RWPE2 (cell line): ENCODE measurements at regions not wholly inside any gene's neighbourhood (a gene's known extent, or its start where the extent isn't known, plus 50 kb on each side); places are given as distances from the start of the nearest gene placed in this dataset.

ENCODE experiments used
- ATAC-seq: fragments of 200-7000 bp; cut with Tn5 transposase; 3 replicates; pipeline ENCODE4 v1.9.1; 2021; ENCODE audit warnings: low read depth
- DNase-seq: peaks from one replicate; pipeline ENCODE4 v3.0.0-alpha.2; 2020; ENCODE audit warnings: low spot score
- H3K27ac ChIP-seq: fragments of 450-650 bp; 2 replicates; pipeline ENCODE4 v1.5.1; 2017; ENCODE audit warnings: mild to moderate bottlenecking; ENCODE audit not compliant: poor library complexity, severe bottlenecking
- H3K27me3 ChIP-seq: fragments of 250-450 bp; sonication (Bioruptor Pico); 2 replicates; pipeline ENCODE4 v1.5.1; 2021; ENCODE audit warnings: mild to moderate bottlenecking, moderate library complexity; ENCODE audit not compliant: insufficient read depth, poor library complexity, severe bottlenecking
- H3K36me3 ChIP-seq: fragments of 250-450 bp; sonication (Bioruptor Pico); 2 replicates; pipeline ENCODE4 v1.5.1; 2020; ENCODE audit warnings: low read depth, mild to moderate bottlenecking, moderate library complexity
- H3K4me1 ChIP-seq: fragments of 250-450 bp; sonication (Bioruptor Pico); 2 replicates; pipeline ENCODE4 v1.5.1; 2021; ENCODE audit warnings: mild to moderate bottlenecking, moderate library complexity; ENCODE audit not compliant: insufficient read depth, poor library complexity, severe bottlenecking
- H3K4me3 ChIP-seq: fragments of 250-450 bp; sonication (Bioruptor Pico); 2 replicates; pipeline ENCODE4 v1.5.1; 2021; ENCODE audit warnings: mild to moderate bottlenecking, moderate library complexity; ENCODE audit not compliant: severe bottlenecking
- H3K9me3 ChIP-seq: fragments of 250-450 bp; sonication (Bioruptor Pico); 2 replicates; pipeline ENCODE4 v1.5.1; 2021; ENCODE audit warnings: mild to moderate bottlenecking, moderate library complexity; ENCODE audit not compliant: severe bottlenecking
- TF ChIP-seq, protein P1 (sequence below): fragments of 450-650 bp; IDR thresholded peaks from one replicate; pipeline ENCODE4 v1.5.1; 2017; ENCODE audit warnings: mild to moderate bottlenecking, moderate library complexity; ENCODE audit not compliant: poor library complexity, severe bottlenecking

DNA sequence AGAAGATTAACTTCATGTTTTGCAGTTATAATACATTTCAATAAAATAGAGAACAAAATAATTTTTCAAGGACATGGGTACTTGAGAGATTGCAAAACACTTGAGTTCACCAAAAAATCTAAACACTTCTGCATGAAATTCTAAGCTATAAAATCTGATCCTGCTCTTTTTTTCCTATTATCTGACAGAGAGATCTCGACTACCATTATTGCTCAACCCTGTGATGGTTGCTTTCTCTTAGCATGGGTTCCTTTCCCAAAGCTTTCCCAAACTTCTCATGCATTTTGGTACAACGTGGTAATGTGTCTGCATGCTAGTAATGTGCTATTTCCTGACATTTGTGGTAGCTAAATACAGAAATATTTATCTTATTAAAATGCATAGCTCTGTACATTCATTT, 1243.1 kb upstream of the ADGRB3 start:
- Histone ChIP-seq H3K4me3 (no peak overlapping the region), H3K27me3 (no peaks in the 10 kb centered on the region), H3K4me1 (no peaks in the 10 kb centered on the region), H3K9me3 (no peaks in the 10 kb centered on the region), H3K36me3 (no peaks in the 10 kb centered on the region), H3K27ac (no peak overlapping the region)
- DNase-seq (no peak), ATAC-seq (no peak)
- TF ChIP-seq, protein P1, sequence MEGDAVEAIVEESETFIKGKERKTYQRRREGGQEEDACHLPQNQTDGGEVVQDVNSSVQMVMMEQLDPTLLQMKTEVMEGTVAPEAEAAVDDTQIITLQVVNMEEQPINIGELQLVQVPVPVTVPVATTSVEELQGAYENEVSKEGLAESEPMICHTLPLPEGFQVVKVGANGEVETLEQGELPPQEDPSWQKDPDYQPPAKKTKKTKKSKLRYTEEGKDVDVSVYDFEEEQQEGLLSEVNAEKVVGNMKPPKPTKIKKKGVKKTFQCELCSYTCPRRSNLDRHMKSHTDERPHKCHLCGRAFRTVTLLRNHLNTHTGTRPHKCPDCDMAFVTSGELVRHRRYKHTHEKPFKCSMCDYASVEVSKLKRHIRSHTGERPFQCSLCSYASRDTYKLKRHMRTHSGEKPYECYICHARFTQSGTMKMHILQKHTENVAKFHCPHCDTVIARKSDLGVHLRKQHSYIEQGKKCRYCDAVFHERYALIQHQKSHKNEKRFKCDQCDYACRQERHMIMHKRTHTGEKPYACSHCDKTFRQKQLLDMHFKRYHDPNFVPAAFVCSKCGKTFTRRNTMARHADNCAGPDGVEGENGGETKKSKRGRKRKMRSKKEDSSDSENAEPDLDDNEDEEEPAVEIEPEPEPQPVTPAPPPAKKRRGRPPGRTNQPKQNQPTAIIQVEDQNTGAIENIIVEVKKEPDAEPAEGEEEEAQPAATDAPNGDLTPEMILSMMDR: no peak

DNA sequence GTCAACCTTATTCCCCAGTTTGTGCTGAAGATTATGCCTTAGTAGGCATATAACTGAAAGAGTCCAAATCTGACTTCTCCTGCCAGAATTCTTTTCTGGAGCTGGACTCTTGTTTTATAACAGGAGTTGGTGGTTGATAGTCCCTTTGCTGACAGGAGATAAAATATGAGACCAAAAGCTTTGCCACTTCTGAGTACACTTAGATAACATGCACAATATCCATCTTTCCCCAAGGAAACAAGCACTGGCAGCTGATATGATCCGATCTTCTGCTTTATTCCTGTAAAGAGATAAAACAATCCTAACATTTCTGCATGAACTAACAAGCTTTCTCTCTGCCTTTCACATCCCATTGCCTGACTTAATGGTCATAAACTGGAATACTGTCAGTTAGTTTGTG, 1265.4 kb upstream of the ADGRB3 start:
- TF ChIP-seq, protein P1: no peak
- no peak for ATAC-seq
- H3K9me3 ChIP-seq: no peaks in the 10 kb centered on the region
- H3K27me3 ChIP-seq: no peaks in the 10 kb centered on the region
- no peak overlapping the region for H3K4me3 ChIP-seq
- no peak for DNase-seq
- H3K36me3 ChIP-seq: no peaks in the 10 kb centered on the region
- H3K27ac ChIP-seq: no peak overlapping the region
- no peaks in the 10 kb centered on the region for H3K4me1 ChIP-seq

DNA sequence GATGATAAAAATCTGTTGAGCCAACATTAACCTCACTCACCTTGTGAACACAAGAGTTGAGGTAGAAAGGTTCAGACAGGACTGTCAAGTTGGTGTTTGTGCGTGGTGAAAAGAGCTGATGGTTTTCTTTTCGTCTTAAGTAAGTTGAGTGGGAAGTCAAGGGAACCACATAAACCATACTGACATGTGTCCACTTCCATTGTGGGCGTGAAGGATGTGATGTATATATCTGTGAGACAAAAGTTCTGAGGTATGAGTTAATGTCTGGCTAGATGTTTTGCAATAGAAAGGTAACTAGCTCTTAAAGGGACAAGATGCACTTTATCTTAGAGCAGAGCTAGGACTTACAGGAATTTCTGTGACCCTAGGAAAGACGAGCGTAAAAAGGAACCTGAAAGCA, 1272.1 kb upstream of the ADGRB3 start:
- ATAC-seq (no peak), DNase-seq (no peak)
- TF ChIP-seq, protein P1: no peak
- no peak overlapping the region for H3K27ac ChIP-seq
- no peak overlapping the region for H3K4me3 ChIP-seq
- H3K27me3 ChIP-seq: no peaks in the 10 kb centered on the region
- peaks cover 7% of the 10 kb centered on the region for H3K4me1 ChIP-seq
- no peaks in the 10 kb centered on the region for H3K9me3 ChIP-seq
- H3K36me3 ChIP-seq: no peaks in the 10 kb centered on the region

DNA sequence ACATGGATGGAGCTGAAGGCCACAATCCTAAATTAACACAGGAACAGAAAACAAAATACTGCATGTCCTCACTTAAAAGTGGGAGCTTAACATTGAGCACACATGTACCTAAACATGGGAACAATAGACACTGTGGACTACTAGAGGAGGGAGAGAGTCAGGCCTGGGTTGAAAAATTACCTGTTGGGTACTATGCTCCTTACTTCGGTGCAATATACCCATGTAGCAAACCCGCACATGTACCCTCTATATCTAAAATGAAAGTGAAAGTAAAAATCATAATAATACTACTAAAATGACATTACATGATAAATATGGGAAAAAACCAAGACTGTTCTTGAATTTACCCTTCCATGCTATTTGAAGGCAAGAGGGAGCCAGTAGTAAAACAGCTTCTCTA, 1273.8 kb upstream of the ADGRB3 start:
- ATAC-seq (no peak), DNase-seq (no peak)
- H3K4me3 ChIP-seq: no peak overlapping the region
- H3K27me3 ChIP-seq: no peaks in the 10 kb centered on the region
- H3K27ac ChIP-seq: no peak overlapping the region
- H3K36me3 ChIP-seq: no peaks in the 10 kb centered on the region
- H3K4me1 ChIP-seq: peaks cover 7% of the 10 kb centered on the region
- TF ChIP-seq, protein P1: no peak
- H3K9me3 ChIP-seq: no peaks in the 10 kb centered on the region

DNA sequence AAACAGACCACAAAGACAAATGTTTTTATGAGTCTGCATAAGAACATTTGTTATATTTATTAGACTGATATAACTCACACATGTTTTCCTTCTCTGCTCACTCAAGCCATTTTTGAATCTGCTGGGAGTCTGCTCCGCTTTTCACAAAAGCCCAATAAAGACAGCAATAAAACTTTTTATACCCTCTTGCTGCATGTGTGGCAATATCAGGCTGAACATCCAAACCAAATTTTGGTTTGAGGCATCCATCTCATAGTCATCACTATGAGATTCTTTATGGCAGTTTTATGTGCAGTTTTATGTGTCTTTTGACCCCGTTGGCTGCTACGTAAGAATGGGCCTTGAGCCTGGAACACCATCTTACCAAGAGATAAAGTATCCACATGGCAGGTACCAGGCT, 1276.8 kb upstream of the ADGRB3 start:
- ATAC-seq: no peak
- TF ChIP-seq, protein P1: no peak
- Histone ChIP-seq H3K4me1 (peaks cover 7% of the 10 kb centered on the region), H3K4me3 (no peak overlapping the region), H3K9me3 (no peaks in the 10 kb centered on the region), H3K27ac (no peak overlapping the region), H3K27me3 (no peaks in the 10 kb centered on the region), H3K36me3 (no peaks in the 10 kb centered on the region)
- no peak for DNase-seq
